ENCODE measurements at regions not wholly inside any gene's neighbourhood (a gene's known extent, or its start where the extent isn't known, plus 50 kb on each side); places are given as distances from the start of the nearest gene placed in this dataset.
"Not testable (repeated sequence)": the region's sequence is repeated elsewhere in the genome, so short reads cannot be mapped to it uniquely, and the experiment has no call there.

DNA sequence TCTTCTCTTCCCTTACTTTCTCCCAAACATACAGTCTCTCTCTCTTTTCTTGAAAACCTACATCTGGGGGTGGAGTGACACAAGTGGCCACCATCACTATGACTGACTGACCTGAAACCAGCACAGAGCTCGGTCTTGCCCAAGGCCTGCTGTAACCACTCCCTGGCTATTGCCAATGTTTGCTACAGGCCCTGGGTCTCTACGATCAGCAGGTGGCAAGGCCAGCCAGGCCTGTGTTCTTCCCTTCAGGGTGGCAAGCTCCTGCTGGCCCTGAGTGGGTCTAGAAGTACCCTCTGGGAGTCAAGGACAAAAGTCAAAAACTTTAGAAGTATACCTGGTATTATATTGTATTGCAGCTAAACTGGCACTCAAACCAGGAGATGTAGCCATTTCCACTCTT is 140.9 kb upstream of the TGFBR2 start:
- no peak for DNase-seq (ENCODE audit: low spot score)

- peak; percentile 20 for DNase-seq (ENCODE audit: low spot score)
These were observed 138.7 kb upstream of the TGFBR2 start for GRCh38 chr3:30467596-30468238.

GRCh38 chr3:30469133-30469532 is 137.3 kb upstream of the TGFBR2 start:
- DNase-seq (ENCODE audit: low spot score): no peak

- no peak for DNase-seq (ENCODE audit: low spot score)
These were observed 135.9 kb upstream of the TGFBR2 start for GRCh38 chr3:30470496-30470895.

- DNase-seq (ENCODE audit: low spot score): no peak
These were observed 135.3 kb upstream of the TGFBR2 start for GRCh38 chr3:30471066-30471465.

- no peak for DNase-seq (ENCODE audit: low spot score)
These were observed 134.5 kb upstream of the TGFBR2 start for GRCh38 chr3:30471796-30472489.

DNA sequence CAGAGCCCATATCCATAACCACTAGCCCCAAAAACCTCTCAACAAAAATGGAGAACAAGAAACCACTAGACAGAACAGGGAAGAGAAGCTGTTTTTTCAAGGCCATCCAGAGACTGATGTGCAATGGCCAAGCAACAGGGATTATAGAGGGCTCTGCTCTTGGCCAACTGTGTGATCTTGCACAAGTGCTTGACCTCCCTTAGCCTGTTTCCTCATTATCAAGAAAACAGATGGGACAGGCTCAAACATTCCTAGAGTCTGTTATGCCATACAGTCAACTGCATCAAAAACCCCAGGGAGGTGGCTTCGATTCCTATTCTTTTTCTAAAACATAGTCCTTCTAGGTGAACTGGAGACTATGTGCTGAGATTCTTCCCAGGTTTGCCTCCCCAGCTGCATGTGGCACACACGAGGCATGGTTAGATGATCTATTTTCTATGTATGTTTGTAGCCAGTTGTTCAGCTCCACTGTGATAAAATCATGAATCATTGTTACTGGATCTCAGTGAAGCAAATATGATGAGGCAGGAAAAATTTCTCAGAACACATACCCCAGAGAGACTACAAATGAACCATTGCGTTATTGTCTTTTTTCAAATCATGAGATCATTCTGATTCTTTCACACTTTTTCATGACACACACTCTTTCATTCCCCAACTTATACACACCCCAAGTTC is 132.9 kb upstream of the TGFBR2 start:
- DNase-seq (ENCODE audit: low spot score): no peak

- no peak for DNase-seq (ENCODE audit: low spot score)
These were observed 132.0 kb upstream of the TGFBR2 start for GRCh38 chr3:30474371-30474770.

DNA sequence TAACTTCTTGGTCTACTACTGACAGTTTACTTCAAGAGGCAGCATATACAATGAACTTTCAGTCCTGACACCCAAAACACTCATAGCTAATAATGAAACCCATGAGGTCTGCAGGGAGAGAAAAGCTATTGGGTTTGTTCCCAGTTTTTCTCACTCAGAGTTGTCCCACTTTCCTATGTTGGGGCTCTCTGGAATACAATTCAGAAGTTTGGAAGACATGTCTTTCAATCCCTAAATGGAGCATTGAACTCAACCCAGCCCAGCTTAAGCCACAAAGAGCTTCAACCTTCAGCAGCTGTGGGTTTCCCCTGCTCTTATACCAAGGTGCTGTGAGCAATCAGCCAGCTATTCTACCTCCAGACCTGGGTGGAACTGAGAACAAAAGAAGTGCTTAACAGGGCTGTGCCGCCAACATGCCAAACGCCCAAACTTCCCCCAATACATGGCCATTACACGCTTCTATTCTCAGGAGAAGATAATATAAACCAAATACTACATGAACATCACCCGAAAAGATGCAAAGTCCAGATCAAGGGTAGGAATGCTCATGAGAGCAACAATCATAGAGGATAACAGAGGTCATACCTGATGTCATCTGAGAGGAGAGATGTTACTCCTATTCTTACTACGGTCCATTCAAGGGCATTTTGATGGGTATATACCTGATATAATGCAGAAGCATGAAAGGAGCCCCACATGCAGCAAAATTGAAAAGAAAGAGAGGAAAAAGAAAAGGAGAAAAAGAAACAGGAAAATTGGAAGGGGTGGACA is 131.2 kb upstream of the TGFBR2 start:
- no peak for DNase-seq (ENCODE audit: low spot score)

GRCh38 chr3:30475809-30476178 is 130.6 kb upstream of the TGFBR2 start:
- no peak for DNase-seq (ENCODE audit: low spot score)

DNA sequence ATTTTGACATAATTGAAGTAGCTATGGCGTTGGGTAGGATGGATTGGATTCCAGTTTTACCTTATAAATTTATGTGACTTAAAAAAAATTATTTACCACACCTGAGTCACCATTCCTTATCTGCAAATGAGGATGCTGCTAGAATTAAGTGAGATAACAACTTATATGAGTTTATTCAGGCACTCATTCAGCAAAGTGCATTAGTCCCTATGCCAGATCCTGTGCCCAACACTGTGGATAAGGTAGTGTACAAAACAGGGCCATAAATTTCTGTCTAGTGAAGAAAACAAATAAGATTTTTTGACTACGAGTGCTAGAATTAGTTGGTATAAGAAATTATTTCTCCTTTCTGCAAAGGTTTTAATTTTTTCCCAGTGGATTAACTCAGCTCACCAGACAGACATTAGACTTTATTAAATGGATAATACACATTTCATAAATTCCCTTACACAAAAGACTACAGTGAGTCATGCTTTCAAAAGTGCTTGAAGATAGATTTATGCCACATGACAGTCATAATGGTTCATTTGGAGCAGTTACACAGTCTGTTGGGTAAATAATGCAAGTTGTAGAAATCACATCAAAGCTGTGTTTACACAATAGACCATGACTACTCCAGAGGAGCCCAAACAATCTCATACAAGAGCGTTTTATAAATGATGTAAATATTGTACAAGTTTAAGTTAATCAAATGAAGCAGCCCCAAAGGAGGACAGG is 129.9 kb upstream of the TGFBR2 start:
- DNase-seq (ENCODE audit: low spot score): peak; percentile 63

- no peak for DNase-seq (ENCODE audit: low spot score)
These were observed 129.1 kb upstream of the TGFBR2 start for GRCh38 chr3:30477149-30477921.

DNA sequence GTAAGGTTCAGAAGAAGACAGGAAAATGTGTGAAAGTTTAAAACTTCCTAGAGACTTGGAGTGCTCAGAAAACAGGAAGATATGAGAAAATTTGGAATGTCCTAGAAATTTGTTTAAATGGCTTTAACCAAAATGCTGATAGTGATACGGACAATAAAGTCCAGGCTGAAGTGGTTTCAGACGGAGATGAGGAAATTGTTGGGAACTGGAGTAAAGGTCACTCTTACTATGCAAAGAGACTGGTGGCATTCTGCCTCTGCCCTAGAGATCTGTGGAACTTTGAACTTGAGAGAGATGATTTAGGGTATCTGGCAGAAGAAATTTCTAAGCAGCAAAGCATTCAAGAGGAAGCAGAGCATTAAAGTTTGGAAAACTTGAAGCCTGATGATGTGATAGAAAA is 126.7 kb upstream of the TGFBR2 start:
- not testable (repeated sequence) for DNase-seq (ENCODE audit: low spot score)

- DNase-seq (ENCODE audit: low spot score): not testable (repeated sequence)
These were observed 126.2 kb upstream of the TGFBR2 start for GRCh38 chr3:30480156-30480555.

GRCh38 chr3:30480587-30480986 is 125.8 kb upstream of the TGFBR2 start:
- no peak for DNase-seq (ENCODE audit: low spot score)

- no peak for DNase-seq (ENCODE audit: low spot score)
These were observed 125.2 kb upstream of the TGFBR2 start for GRCh38 chr3:30481241-30481640.

DNA sequence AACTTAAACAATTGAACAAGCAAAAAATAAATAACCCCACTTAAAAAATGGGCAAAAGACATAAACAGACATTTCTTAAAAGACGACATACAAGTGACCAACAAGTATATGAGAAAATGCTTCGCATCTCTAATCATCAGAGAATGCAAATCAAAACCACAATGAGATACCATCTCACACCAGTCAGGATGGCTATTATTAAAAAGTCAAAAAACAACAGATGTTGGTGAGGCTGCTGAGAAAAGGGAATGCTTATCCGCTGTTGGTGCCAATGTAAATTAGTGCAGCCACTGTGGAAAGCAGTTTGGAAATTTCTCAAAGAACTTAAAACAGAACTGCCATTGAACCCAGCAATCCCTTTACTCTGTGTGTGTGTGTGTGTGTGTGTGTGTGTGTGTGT is 122.2 kb upstream of the TGFBR2 start:
- not testable (repeated sequence) for DNase-seq (ENCODE audit: low spot score)

- no peak for DNase-seq (ENCODE audit: low spot score)
These were observed 120.0 kb upstream of the TGFBR2 start for GRCh38 chr3:30486368-30486767.

- no peak for DNase-seq (ENCODE audit: low spot score)
These were observed 118.2 kb upstream of the TGFBR2 start for GRCh38 chr3:30488070-30488756.

Measured in HT-29 (cell line).